Right hindlimb (tissue), 1 donor: ENCODE measurements at regions not wholly inside any gene's neighbourhood (a gene's known extent, or its start where the extent isn't known, plus 50 kb on each side); places are given as distances from the start of the nearest gene placed in this dataset.
"Not testable (repeated sequence)": the region's sequence is repeated elsewhere in the genome, so short reads cannot be mapped to it uniquely, and the experiment has no call there.

ENCODE experiments used
- DNase-seq: peaks from one replicate; pipeline ENCODE4 v3.0.0-alpha.2; 2018

GRCh38 chr1:191025896-191026642 lies 548.4 kb upstream of the BRINP3 start:
- DNase-seq: no peak

- no peak for DNase-seq
Measured at GRCh38 chr1:191026828-191027227, 549.2 kb upstream of the BRINP3 start.

- no peak for DNase-seq
Measured at GRCh38 chr1:191034132-191034531, 556.5 kb upstream of the BRINP3 start.

- no peak for DNase-seq
Measured at GRCh38 chr1:191043066-191043465, 565.4 kb upstream of the BRINP3 start.

GRCh38 chr1:191049781-191050180 lies 572.1 kb upstream of the BRINP3 start:
- no peak for DNase-seq

- no peak for DNase-seq
Measured at GRCh38 chr1:191052888-191053287, 575.2 kb upstream of the BRINP3 start.

GRCh38 chr1:191065346-191065745 lies 587.7 kb upstream of the BRINP3 start:
- no peak for DNase-seq

- no peak for DNase-seq
Measured at GRCh38 chr1:191065771-191066170, 588.1 kb upstream of the BRINP3 start.

- no peak for DNase-seq
Measured at GRCh38 chr1:191074881-191075280, 597.2 kb upstream of the BRINP3 start.

GRCh38 chr1:191083090-191083489 lies 605.4 kb upstream of the BRINP3 start:
- DNase-seq: not testable (repeated sequence)

GRCh38 chr1:191085121-191085520 lies 607.5 kb upstream of the BRINP3 start:
- DNase-seq: no peak

GRCh38 chr1:191086910-191087309 lies 609.2 kb upstream of the BRINP3 start:
- no peak for DNase-seq

GRCh38 chr1:191096405-191096804 lies 618.7 kb upstream of the BRINP3 start:
- no peak for DNase-seq

- DNase-seq: no peak
Measured at GRCh38 chr1:191099696-191100095, 622.0 kb upstream of the BRINP3 start.

GRCh38 chr1:191101960-191102359 lies 624.3 kb upstream of the BRINP3 start:
- DNase-seq: no peak

- DNase-seq: peak; percentile 13
Measured at GRCh38 chr1:191125950-191126349, 648.3 kb upstream of the BRINP3 start.

- DNase-seq: no peak
Measured at GRCh38 chr1:191134796-191135195, 657.1 kb upstream of the BRINP3 start.

- DNase-seq: no peak
Measured at GRCh38 chr1:191140038-191140437, 662.4 kb upstream of the BRINP3 start.

GRCh38 chr1:191142748-191143147 lies 665.1 kb upstream of the BRINP3 start:
- DNase-seq: no peak

- no peak for DNase-seq
Measured at GRCh38 chr1:191145834-191146233, 668.2 kb upstream of the BRINP3 start.

GRCh38 chr1:191151321-191151807 lies 673.7 kb upstream of the BRINP3 start:
- DNase-seq: no peak

GRCh38 chr1:191152776-191153175 lies 675.1 kb upstream of the BRINP3 start:
- DNase-seq: no peak

GRCh38 chr1:191155178-191155577 lies 677.5 kb upstream of the BRINP3 start:
- no peak for DNase-seq

- DNase-seq: no peak
Measured at GRCh38 chr1:191160837-191161236, 683.2 kb upstream of the BRINP3 start.

- DNase-seq: no peak
Measured at GRCh38 chr1:191162762-191163161, 685.1 kb upstream of the BRINP3 start.
